ENCODE measurements at regions not wholly inside any gene's neighbourhood (a gene's known extent, or its start where the extent isn't known, plus 50 kb on each side); places are given as distances from the start of the nearest gene placed in this dataset.

GRCh38 chr14:89588840-89589296, 171.8 kb upstream of the FOXN3 start:
- H3K27me3 ChIP-seq = no peaks in the 10 kb centered on the region
- TF ChIP-seq CTCF (IDR thresholded peaks at IDR 0.05) = no peak
- H3K4me1 ChIP-seq = peaks cover 10% of the 10 kb centered on the region
- no peak for ATAC-seq
- no peak overlapping the region for H3K27ac ChIP-seq
- no peak for DNase-seq
- H3K36me3 ChIP-seq = no peaks in the 10 kb centered on the region
- intact Hi-C loops (cut with DNase I) = no loop called here
- no peaks in the 10 kb centered on the region for H3K9me3 ChIP-seq
- H3K4me3 ChIP-seq = no peak overlapping the region

- Histone ChIP-seq H3K27me3 (no peaks in the 10 kb centered on the region), H3K4me1 (peaks cover 10% of the 10 kb centered on the region), H3K4me3 (no peak overlapping the region), H3K36me3 (no peaks in the 10 kb centered on the region), H3K9me3 (no peaks in the 10 kb centered on the region), H3K27ac (no peak overlapping the region)
- ATAC-seq (no peak), DNase-seq (no peak)
- intact Hi-C loops (cut with DNase I) = no loop called here
- TF ChIP-seq CTCF (IDR thresholded peaks at IDR 0.05) = no peak
These were observed 171.0 kb upstream of the FOXN3 start for GRCh38 chr14:89588016-89588415.

GRCh38 chr14:89587136-89587420, 170.0 kb upstream of the FOXN3 start:
- no peak for TF ChIP-seq CTCF (IDR thresholded peaks at IDR 0.05)
- Histone ChIP-seq H3K4me3 (no peak overlapping the region), H3K36me3 (no peaks in the 10 kb centered on the region), H3K9me3 (no peaks in the 10 kb centered on the region), H3K27me3 (no peaks in the 10 kb centered on the region), H3K4me1 (peaks cover 10% of the 10 kb centered on the region), H3K27ac (no peak overlapping the region)
- ATAC-seq (no peak), DNase-seq (no peak)
- intact Hi-C loops (cut with DNase I) = no loop called here

GRCh38 chr14:89586258-89587135, 169.5 kb upstream of the FOXN3 start:
- Histone ChIP-seq H3K27ac (no peak overlapping the region), H3K4me1 (peaks cover 10% of the 10 kb centered on the region), H3K9me3 (no peaks in the 10 kb centered on the region), H3K36me3 (no peaks in the 10 kb centered on the region), H3K27me3 (no peaks in the 10 kb centered on the region), H3K4me3 (no peak overlapping the region)
- DNase-seq (no peak), ATAC-seq (no peak)
- TF ChIP-seq CTCF (IDR thresholded peaks at IDR 0.05) = no peak
- intact Hi-C loops (cut with DNase I) = no loop called here

- no peak for TF ChIP-seq CTCF (IDR thresholded peaks at IDR 0.05)
- peak; percentile 45 for ATAC-seq
- DNase-seq = no peak
- intact Hi-C loops (cut with DNase I) = no loop called here
- Histone ChIP-seq H3K4me1 (peaks cover 9% of the 10 kb centered on the region), H3K36me3 (no peaks in the 10 kb centered on the region), H3K27ac (no peak overlapping the region), H3K4me3 (no peak overlapping the region), H3K9me3 (no peaks in the 10 kb centered on the region), H3K27me3 (no peaks in the 10 kb centered on the region)
These were observed 161.1 kb upstream of the FOXN3 start for GRCh38 chr14:89578156-89578555.

Measured in upper lobe of right lung (tissue), 1 donor.